Suppressor macrophage (primary cell): ENCODE measurements at regions not wholly inside any gene's neighbourhood (a gene's known extent, or its start where the extent isn't known, plus 50 kb on each side); places are given as distances from the start of the nearest gene placed in this dataset.

Source experiments
- DNase-seq, 4 experiments: peaks; one replicate each; pipeline ENCODE4 v3.0.0-alpha.2; 2020 to 2022

- no peak for DNase-seq
Measured at GRCh38 chr2:46829231-46829995, 86.2 kb downstream of the MCFD2 start.

- DNase-seq = no peak
Measured at GRCh38 chr2:46828491-46829230, 86.9 kb downstream of the MCFD2 start.

DNA sequence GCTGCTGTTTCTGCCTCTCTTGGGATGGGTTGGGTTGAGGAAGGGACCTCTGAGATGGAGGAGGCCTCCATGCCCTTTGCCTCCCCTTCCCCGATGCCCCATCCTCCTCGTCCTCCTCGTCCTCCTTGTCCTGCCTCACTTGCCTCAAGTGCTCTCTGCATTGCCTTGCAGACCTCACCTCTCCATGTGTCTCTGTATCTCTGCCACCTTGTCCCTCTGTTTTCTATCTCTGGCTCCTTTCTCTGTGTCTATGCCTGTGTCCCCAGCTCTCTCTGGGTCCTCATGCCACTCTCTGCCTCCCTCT, 87.5 kb downstream of the MCFD2 start:
- DNase-seq = no peak

DNA sequence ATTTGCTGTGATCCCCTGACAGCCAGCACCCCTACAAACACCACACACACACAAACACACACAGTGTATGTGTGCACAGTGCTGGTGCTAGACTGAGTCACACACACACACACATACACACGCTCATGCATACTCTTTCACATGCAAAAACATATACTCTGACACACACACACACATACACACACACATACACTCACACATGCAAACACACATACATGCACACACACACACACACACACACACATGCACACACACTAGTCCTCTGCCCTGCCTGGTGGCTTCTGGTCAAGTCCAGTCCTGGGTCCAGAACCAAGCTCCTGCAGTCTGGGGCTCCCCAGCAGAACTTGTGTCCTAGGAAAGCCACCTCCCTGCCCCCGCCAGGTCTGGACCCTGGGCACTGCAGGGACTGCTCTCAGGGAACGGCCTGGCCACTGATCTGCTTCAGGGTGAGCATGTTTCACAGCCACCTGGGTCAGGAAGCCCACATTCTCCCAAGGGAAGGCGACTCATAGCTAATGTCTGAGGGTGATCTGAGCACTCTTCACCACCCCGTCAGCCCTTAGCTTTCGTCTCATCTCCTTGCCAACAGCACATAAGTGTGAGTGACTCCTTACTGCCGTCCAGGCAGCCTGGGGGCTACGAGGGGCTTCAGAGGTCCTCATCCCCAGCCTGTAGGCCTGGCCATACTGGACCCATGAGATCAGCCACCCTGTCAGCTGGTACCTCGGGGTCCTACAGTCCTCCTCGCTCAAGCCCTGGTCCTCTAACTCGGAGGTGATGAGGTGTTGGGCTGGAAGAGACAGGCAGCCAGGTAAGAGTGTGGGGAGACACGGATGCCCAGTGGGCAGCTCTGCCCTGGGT, 88.1 kb downstream of the MCFD2 start:
- DNase-seq = no peak

GRCh38 chr2:46826569-46827245, 88.9 kb downstream of the MCFD2 start:
- DNase-seq = no peak

- DNase-seq = no peak
Measured at GRCh38 chr2:46825939-46826568, 89.6 kb downstream of the MCFD2 start.

DNA sequence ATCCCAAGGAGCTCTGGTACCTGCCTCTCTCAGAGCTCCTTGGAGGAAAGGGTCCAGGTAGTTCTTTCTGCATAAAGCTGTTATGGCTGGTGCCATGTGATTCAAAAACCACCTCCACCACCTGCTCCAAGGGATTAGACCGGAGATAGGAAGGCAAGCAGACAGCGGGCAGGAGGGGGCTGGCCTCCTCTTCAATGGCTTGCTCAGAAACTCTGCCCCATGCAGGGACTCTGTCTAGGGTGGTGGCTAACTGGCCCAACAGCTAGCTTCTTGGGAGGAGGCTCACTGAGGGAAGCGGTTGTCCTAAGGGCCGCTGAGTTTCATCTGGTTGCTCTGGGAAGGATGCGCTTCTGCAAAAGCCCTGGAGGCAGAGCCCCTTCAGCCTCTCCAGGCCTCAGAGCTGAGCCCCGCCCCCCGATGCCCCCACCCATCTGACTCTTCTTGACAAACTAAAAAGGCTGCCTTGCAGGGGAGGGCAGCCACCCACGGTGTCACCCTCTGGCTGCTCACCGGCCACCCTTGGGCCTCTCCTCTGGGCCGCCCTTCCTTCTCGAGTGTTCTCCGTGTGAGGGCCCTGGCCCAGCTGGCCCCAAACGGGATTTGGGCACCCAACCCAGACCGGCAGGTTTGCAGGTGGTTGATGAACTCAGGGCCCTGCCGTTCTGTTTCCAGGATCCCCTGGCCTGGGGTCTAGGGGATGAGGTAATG, 90.2 kb downstream of the MCFD2 start:
- no peak for DNase-seq

- DNase-seq = no peak
Measured at GRCh38 chr2:46824611-46825010, 91.0 kb downstream of the MCFD2 start.

- no peak for DNase-seq
Measured at GRCh38 chr2:46821600-46821999, 94.0 kb downstream of the MCFD2 start.

DNA sequence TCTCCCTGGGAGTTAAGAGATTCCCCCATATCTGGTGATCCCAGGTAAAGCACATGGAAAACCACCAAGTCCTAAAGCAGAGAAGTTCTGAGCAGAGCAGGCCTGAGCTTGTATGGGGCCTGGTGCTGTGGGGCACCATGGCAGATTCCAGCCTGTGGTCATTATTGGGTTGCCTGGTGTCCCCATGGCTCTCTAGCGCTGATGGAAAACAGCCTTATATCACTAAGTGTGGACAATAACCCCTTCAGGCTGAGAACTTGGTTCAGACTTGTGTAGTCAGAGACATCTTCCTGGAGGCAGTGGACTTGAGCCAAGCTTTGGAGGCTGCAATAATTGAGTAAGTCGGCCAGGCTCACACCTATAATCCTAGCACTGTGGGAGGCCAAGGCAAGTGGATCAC, 96.8 kb downstream of the MCFD2 start:
- DNase-seq = no peak

GRCh38 chr2:46818141-46818621, 97.4 kb downstream of the MCFD2 start:
- DNase-seq = no peak

DNA sequence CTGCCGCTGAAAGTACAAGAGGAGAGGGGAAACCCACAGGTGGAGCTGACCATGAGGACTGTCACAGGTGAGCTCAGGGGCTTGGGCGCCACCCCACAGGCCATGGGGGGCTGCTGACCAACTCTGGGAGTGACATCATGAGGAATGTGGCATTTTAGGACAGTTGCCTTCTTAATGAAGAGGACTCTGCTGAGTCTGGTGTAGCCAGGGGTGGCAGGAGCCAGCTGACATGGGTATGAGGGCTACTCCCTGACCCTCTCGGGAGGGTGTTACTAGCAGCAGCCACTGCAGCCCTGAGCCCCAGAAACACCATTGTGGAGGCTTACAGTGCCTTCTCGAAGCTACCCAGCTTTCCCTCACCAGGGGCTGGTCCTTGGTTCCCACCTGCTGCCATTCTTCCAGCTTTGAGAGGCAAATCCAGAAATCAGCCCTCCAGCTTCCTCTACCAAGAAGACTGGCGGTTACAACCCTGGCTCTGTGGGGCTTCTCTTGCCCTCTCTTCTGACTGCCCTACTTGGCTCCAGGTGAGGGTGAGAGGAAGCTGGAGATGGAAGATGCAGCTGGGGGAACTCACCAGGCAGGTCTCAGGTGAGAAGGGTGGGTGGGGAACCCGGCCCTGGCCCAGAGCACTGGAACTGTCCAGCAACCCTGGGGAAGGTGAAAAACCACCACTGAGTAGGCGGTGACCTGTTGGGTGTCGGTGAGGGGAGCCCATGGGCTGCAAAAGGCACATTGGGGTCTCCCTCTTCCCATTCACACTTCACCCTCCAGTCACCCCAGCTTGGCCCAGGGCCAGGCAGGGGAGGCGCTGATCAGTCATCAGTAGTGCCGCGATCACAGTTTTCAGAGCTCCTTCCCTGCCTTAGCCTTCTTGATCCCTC, 98.5 kb downstream of the MCFD2 start:
- DNase-seq = no peak

DNA sequence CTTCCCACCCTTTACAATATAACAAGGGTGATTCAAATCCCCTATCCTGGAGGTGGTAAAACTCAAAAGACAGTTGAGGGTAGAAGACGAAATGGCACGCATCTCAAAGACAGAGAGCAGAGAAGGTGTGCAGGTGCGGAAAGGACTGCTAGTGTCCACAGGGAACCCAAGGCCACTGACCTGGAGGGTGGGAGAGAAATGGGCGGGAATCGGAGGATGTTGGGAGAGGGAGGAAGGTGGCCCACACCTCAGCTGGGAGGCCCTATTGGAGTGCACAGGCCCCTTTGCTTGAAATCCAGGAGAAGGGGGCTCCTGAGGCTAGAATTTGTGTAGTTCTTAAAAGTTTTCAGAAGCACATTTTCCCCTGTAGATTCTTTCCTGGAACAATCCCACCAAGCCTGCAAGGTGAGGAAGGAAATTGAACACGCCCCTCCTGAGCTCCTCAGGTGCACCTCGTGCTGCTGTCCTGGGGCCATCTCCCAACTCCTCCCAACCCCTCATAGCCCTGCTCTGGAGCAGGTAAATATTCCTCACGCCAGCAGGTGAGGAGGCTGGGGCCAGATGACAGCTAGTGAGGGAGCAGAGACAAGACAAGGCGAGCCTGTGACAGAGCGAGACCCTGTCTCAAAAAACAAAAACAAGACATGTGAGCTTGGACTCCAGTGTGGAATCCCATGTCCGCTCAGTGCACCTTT, 99.3 kb downstream of the MCFD2 start:
- no peak for DNase-seq

- peak; percentile 52 to 70 (median 66) for DNase-seq
Measured at GRCh38 chr2:46815121-46815802, 100.3 kb downstream of the MCFD2 start.

- peak; percentile 74 to 87 (median 84) for DNase-seq
Measured at GRCh38 chr2:46814160-46814961, 101.2 kb downstream of the MCFD2 start.

DNA sequence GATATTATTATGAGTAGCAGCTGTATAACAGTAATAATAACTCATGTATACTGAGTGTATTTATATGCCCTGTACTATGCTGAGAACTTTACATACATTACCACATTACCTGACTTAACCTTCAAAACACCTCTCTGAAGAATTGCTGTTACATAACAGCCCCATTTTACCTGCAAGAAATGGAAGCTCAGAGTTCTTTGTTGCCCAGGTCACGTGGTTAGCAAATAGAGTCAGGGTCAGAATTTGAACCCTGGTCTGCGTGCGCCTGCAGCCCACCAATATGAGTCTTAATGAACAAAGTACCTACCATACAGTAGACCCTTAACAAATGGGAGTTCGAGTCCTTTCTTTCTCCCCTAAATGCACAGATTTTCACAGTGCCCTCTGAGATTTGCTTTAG, 101.9 kb downstream of the MCFD2 start:
- no peak for DNase-seq

- no peak for DNase-seq
Measured at GRCh38 chr2:46813020-46813415, 102.6 kb downstream of the MCFD2 start.
